Left ventricle myocardium superior (tissue), 1 donor: ENCODE measurements at regions not wholly inside any gene's neighbourhood (a gene's known extent, or its start where the extent isn't known, plus 50 kb on each side); places are given as distances from the start of the nearest gene placed in this dataset.
"Not testable (repeated sequence)": the region's sequence is repeated elsewhere in the genome, so short reads cannot be mapped to it uniquely, and the experiment has no call there.

Experiments used
- ATAC-seq: fragments of 200-7000 bp; cut with Tn5 transposase; one replicate; pipeline ENCODE4 v1.9.1; 2020; ENCODE audit warnings: mild to moderate bottlenecking, moderate library complexity
- DNase-seq: peaks from one replicate; pipeline ENCODE4 v3.0.0-alpha.2; 2020
- intact Hi-C: fragments of 100-400 bp; cut with micrococcal nuclease; formaldehyde crosslinking; loops from one replicate; pipeline ENCODE4 v1.11.0; 2022
- donor health status: DM: no; HTN: yes; CAD: no; lungs with severe emphysema.

DNA sequence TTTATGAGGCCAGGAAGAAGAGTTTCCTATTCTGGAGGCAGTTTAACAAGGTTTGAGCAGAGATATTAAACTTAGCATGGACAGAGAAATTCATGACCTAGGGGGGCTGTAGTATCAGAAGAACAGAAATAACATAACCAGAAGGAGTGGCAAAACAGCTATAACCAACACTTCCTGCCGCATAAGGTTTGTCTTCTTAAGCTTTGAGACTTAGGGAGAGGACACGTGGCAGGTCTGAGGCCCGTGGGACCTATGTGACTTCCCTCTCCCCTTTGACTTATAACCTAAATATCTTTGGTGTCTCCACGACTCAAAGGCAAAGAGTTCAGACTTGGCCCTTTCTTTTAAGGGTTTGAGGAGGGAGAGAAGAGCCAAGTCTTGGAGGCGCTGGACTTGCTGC lies 119.1 kb upstream of the PZP start:
- intact Hi-C loops: no loop called here
- ATAC-seq: no peak
- DNase-seq: no peak

DNA sequence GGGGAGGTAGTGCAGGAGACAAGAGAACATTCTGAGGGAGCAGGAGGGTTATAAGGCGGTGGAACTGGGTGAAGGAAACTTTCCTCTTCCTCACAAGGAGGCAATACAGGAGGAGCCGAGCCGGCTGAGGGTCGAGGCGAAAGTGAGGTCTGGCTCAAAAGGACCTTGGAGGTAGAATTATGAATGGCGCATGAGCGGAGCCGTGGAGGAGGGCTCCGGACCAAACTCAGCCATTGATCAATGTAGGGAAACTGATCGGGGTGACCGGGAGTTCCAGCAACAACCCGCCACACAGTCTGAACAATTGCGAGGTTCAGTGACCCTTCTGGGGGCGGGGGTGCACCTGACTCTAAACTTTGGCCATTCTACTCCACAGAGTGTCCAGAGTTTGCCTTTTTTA lies 118.7 kb upstream of the PZP start:
- DNase-seq, intact Hi-C loops, ATAC-seq: not testable (repeated sequence)

- intact Hi-C loops: no loop called here
- no peak for DNase-seq
- ATAC-seq: no peak
Observed at GRCh38 chr12:9326085-9326484, 117.9 kb upstream of the PZP start.

GRCh38 chr12:9325471-9325870 lies 117.3 kb upstream of the PZP start:
- no peak for DNase-seq
- intact Hi-C loops: no loop called here
- no peak for ATAC-seq

GRCh38 chr12:9324782-9325181 lies 116.6 kb upstream of the PZP start:
- DNase-seq (no peak), ATAC-seq (no peak)
- intact Hi-C loops: no loop called here

- no peak for ATAC-seq
- intact Hi-C loops: no loop called here
- no peak for DNase-seq
Observed at GRCh38 chr12:9323144-9323681, 115.0 kb upstream of the PZP start.

DNA sequence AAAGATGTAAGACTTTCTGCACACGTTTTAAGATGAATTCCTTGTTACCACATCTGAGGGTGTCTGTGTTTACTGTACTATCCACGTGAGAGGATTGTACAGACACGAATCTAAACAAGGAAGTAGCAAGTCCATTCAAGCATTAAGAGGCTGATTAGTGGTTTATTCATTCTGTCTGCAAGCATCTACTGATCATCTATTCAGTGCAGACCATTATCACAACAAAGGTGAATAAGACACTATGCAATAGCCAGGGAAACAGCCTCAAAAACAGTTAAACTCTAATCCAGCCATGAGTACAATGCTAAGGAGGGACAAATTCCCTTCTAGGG lies 111.6 kb upstream of the PZP start:
- ATAC-seq (no peak), DNase-seq (no peak)
- intact Hi-C loops: no loop called here

GRCh38 chr12:9319044-9319841 lies 111.0 kb upstream of the PZP start:
- ATAC-seq (no peak), DNase-seq (no peak)
- intact Hi-C loops: no loop called here

GRCh38 chr12:9313479-9313878 lies 105.3 kb upstream of the PZP start:
- intact Hi-C loops, DNase-seq, ATAC-seq: not testable (repeated sequence)

DNA sequence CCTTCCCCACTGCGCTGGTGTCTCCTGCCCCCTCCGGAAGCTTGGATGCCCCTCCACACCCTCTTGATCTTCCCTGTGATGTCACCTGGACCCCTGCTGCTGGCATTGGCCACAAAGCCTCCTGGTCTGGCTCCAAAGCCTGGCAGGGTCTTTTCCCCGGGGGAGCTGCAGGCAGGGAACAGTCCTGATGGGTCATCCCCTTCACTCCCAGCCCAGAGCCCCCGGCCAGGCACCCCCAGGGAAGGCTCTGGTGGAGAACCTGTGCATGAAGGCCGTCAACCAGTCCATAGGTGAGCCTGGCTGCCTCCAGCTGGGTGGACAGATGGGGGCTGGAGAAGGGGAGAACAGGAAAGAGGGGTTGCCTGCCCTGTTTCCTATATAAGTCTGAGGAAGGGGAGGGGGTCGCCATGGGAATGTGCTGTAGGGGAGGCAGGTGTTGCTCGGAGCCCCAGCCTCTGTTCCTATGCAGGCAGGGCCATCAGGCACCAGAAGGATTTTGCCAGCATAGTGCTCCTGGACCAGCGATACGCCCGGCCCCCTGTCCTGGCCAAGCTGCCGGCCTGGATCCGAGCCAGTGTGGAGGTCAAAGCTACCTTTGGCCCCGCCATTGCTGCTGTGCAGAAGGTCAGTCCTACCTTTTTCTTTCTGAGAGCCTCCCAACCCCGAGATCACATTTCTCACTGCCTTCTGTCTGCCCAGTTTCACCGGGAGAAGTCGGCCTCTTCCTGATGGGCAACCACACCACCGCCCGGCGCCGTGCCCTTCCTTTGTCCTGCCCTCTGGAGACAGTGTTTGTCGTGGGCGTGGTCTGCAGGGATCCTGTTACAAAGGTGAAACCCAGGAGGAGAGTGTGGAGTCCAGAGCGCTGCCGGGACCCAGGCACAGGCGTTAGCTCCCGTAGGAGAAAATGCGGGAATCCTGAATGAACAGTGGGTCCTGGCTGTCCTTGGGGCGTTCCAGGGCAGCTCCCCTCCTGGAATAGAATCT lies 104.5 kb upstream of the PZP start:
- intact Hi-C loops, DNase-seq, ATAC-seq: not testable (repeated sequence)

GRCh38 chr12:9311454-9311853 lies 103.3 kb upstream of the PZP start:
- intact Hi-C loops, DNase-seq, ATAC-seq: not testable (repeated sequence)

GRCh38 chr12:9310645-9311044 lies 102.5 kb upstream of the PZP start:
- DNase-seq, ATAC-seq, intact Hi-C loops: not testable (repeated sequence)

DNA sequence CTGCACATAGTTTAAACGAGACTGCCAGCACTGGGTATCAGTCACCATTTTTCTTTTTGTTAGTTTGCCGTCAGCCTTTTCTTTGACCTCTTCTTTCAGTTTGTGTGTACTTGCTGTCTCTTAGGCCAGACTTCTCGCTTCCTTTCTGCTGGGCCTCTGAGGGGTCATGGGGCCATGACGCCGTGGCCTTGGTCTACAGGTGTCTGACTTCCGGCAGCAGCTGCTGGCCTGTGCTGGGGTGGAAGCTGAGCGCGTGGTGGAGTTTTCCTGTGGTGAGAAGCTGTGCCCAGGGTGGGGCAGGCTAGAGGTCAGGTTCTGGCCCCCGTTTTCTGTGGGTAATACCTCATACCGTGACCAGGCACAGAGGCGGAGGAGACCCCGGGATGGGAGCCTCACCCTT lies 101.6 kb upstream of the PZP start:
- intact Hi-C loops, DNase-seq, ATAC-seq: not testable (repeated sequence)

DNA sequence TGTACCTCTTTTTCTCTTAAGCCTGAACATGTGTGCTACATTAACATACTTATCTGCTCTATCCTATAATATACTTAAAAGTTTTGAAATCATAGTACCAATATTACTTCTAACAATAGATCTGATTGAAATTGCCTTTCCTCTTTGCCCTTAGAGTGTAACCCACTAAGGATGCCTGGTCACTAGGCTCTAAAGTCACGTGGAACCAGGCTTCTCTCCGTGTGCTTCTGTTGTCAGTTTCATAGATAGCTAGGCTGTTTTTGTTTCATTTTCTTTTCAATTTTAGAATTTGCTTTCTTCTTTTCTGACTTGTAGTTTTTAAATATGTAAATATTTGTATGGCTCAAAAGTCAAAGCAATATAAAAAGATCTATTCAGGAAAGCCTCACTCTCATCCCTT lies 100.5 kb upstream of the PZP start:
- ATAC-seq, DNase-seq, intact Hi-C loops: not testable (repeated sequence)

DNA sequence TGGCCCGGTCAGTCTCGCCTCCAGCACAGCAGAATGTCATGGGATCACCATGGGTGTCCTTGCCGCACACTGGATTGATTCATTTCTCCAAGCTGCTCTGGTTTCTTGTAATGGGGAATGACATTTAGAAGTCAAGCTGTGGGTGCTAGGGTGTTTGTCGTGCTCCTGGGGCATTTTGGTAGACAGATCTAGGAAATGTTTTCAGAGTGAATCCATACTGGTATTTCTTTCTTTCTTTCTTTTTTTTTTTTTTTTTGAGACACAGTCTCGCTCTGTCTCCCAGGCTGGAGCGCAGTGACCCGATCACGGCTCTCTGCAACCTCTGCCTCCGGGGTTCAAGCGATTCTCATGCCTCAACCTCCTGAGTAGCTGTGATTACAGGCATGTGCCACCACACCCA lies 100.0 kb upstream of the PZP start:
- ATAC-seq, intact Hi-C loops, DNase-seq: not testable (repeated sequence)

DNA sequence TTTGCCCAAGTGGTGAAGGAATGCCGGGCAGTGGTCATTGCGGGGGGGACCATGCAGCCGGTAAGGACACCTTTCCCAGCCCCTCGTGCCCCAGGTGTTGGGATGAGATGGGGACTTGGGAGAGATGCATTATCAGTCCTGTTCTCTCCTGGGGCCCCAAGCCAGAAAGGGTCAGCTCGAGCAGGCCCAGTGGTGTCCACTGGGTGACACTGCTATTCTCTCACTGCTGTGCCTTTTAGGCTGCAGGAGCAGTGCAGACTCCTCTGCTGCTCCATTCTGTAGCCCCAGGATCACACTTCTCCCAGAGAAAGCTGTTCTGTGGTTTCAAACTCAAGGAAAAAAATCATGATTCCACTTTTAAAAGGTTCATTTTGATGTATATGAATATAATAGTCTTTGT lies 99.1 kb upstream of the PZP start:
- intact Hi-C loops, DNase-seq, ATAC-seq: not testable (repeated sequence)

DNA sequence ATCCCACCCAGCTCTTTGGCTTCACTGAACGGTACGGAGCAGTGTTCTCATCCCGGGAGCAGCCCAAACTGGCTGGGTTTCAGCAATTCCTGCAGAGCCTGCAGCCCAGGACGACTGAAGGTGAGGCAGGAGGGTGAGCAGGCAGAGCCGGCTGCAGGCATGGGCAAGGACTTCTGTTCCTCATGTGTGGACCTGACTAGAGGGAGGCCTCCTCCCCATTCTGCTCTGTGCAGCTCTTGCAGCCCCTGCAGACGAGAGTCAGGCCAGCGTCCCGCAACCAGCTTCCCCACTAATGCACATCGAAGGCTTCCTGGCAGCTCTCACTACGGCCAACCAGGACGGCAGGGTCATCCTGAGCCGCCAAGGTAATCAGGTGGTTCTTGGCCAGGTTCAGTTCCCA lies 97.8 kb upstream of the PZP start:
- DNase-seq, intact Hi-C loops, ATAC-seq: not testable (repeated sequence)

DNA sequence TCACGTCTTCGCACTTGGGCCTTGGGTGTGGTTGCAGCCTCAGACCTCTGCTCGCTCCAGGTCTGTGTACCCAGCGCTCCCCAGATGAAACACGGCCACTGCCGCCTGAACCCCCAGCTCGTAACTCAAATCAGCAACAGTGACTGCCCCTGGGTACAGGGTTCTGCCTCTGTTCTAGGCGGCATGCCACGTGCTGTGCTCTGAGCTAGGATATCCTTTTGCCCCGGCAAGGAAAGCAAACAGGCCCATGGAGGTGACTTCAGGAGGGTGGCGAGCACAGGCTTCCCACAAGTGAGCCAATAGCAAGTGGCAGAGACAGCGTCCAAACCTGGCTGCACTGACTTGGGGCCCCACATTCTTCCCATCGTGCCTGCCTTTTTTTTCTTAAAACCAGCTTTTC lies 96.3 kb upstream of the PZP start:
- ATAC-seq, DNase-seq, intact Hi-C loops: not testable (repeated sequence)

DNA sequence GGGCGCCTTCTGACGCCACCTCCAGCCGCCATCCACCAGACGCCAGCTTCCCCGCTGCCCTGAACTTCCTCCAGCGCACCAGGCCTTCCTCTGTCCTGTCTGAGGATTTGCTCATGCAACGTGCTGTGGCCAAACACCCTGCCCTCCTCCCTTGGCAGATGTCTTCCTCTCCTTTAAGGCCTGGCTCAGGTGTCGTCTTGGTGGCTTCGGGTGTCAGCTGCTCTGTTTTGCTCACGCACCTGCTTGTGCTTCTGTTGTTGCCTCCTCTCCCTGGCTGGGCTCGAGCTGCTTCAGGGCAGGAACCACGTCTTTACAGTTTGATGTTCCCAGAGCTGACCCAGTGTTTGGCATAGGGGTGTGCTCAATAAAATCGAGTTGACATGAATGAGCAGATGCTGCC lies 87.7 kb upstream of the PZP start:
- DNase-seq, intact Hi-C loops, ATAC-seq: not testable (repeated sequence)
